Lower leg skin (tissue), 3 donors: ENCODE measurements at regions not wholly inside any gene's neighbourhood (a gene's known extent, or its start where the extent isn't known, plus 50 kb on each side); places are given as distances from the start of the nearest gene placed in this dataset.

Source experiments
- POLR2A ChIP-seq, 2 donors: fragments of 450-650 bp; IDR thresholded peaks; one replicate each; pipeline ENCODE4 v1.6.1; 2016 to 2017; ENCODE audit warnings: antibody characterized with exemption in 2 of 2, mild to moderate bottlenecking in 1 of 2, moderate library complexity in 1 of 2
- TF ChIP-seq, protein P1 (sequence below), 3 donors: fragments of 450-650 bp; IDR thresholded peaks; one replicate each; pipeline ENCODE4 v1.5.1; 2016; ENCODE audit warnings: antibody characterized with exemption in 3 of 3, mild to moderate bottlenecking in 3 of 3, moderate library complexity in 2 of 3

DNA sequence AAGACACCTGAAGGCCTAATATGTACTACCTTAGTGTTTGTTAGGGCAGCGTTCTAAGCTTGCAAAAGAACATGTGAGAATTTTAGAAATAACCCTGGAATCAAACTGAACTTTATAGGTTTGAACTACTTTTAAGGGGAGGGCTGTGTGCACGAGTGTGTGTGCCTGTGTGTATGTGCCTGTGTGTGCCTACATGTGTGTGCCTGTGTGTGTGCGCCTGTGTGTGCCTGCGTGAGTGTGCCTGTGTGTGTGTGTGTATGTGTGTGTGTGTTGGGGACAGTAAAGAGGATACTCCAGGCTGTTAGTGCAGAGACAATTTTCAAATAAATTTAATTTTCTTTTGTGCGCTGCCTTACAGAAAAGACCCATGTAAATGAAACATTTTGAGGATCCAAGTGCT is 68.1 kb upstream of the WDR11 start:
- TF ChIP-seq, protein P1, sequence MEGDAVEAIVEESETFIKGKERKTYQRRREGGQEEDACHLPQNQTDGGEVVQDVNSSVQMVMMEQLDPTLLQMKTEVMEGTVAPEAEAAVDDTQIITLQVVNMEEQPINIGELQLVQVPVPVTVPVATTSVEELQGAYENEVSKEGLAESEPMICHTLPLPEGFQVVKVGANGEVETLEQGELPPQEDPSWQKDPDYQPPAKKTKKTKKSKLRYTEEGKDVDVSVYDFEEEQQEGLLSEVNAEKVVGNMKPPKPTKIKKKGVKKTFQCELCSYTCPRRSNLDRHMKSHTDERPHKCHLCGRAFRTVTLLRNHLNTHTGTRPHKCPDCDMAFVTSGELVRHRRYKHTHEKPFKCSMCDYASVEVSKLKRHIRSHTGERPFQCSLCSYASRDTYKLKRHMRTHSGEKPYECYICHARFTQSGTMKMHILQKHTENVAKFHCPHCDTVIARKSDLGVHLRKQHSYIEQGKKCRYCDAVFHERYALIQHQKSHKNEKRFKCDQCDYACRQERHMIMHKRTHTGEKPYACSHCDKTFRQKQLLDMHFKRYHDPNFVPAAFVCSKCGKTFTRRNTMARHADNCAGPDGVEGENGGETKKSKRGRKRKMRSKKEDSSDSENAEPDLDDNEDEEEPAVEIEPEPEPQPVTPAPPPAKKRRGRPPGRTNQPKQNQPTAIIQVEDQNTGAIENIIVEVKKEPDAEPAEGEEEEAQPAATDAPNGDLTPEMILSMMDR (IDR thresholded peaks at IDR 0.05): no peak
- TF ChIP-seq POLR2A (IDR thresholded peaks at IDR 0.05): no peak
